H9 (cell line): ENCODE measurements at regions not wholly inside any gene's neighbourhood (a gene's known extent, or its start where the extent isn't known, plus 50 kb on each side); places are given as distances from the start of the nearest gene placed in this dataset.

ENCODE experiments used
- DNase-seq: peaks from one replicate; pipeline ENCODE4 v3.0.0-alpha.2; 2017
- H2AFZ ChIP-seq: one replicate; pipeline ENCODE4 v1.6.1; 2013; ENCODE audit warnings: mild to moderate bottlenecking, low read length, control low read depth, moderate library complexity
- H2AK5ac ChIP-seq: 2 replicates; pipeline ENCODE4 v1.6.1; 2013; ENCODE audit warnings: low read length, control low read depth, mixed read lengths; ENCODE audit not compliant: insufficient read length
- H2BK120ac ChIP-seq: one replicate; pipeline ENCODE4 v1.6.1; 2013; ENCODE audit warnings: low read depth, mild to moderate bottlenecking, low read length, control low read depth, inconsistent platforms; ENCODE audit not compliant: poor library complexity, severe bottlenecking
- H2BK12ac ChIP-seq: 2 replicates; pipeline ENCODE4 v1.6.1; 2013; ENCODE audit warnings: low read length, control low read depth, mixed read lengths, low read depth; ENCODE audit not compliant: insufficient read length
- H2BK15ac ChIP-seq: 2 replicates; pipeline ENCODE4 v1.6.1; 2013; ENCODE audit warnings: low read depth, low read length, control low read depth
- H2BK20ac ChIP-seq: one replicate; pipeline ENCODE4 v1.6.1; 2013; ENCODE audit warnings: low read depth, mild to moderate bottlenecking, low read length, control low read depth, inconsistent platforms; ENCODE audit not compliant: poor library complexity, severe bottlenecking
- H2BK5ac ChIP-seq: 2 replicates; pipeline ENCODE4 v1.6.1; 2013; ENCODE audit warnings: low read length, control low read depth, mixed read lengths; ENCODE audit not compliant: insufficient read length
- H3K14ac ChIP-seq: 2 replicates; pipeline ENCODE4 v1.6.1; 2013; ENCODE audit warnings: low read length, control low read depth; ENCODE audit not compliant: insufficient read depth
- H3K18ac ChIP-seq: 2 replicates; pipeline ENCODE4 v1.6.1; 2013; ENCODE audit warnings: low read depth, mild to moderate bottlenecking, mixed read lengths, low read length, control low read depth; ENCODE audit not compliant: insufficient read length
- H3K23ac ChIP-seq: 2 replicates; pipeline ENCODE4 v1.6.1; 2013; ENCODE audit warnings: low read length, control low read depth, mixed read lengths, low read depth; ENCODE audit not compliant: insufficient read length
- H3K23me2 ChIP-seq: 2 replicates; pipeline ENCODE4 v1.6.1; 2013; ENCODE audit warnings: low read depth, mild to moderate bottlenecking, mixed read lengths, low read length, control low read depth; ENCODE audit not compliant: insufficient read length, poor library complexity, severe bottlenecking
- H3K27ac ChIP-seq: 2 replicates; pipeline ENCODE4 v1.5.1; 2013; ENCODE audit warnings: low read length, control low read depth, mixed read lengths, low read depth; ENCODE audit not compliant: insufficient read length
- H3K27me3 ChIP-seq: 2 replicates; pipeline ENCODE4 v1.6.1; 2013; ENCODE audit warnings: low read length, control low read depth, inconsistent platforms; ENCODE audit not compliant: insufficient read depth
- H3K4ac ChIP-seq: 2 replicates; pipeline ENCODE4 v1.6.1; 2013; ENCODE audit warnings: low read depth, mild to moderate bottlenecking, control low read depth, inconsistent platforms, low read length, moderate library complexity
- H3K4me1 ChIP-seq: 2 replicates; pipeline ENCODE4 v1.6.1; 2013; ENCODE audit warnings: low read length, control low read depth, inconsistent platforms; ENCODE audit not compliant: insufficient read depth
- H3K4me2 ChIP-seq: 2 replicates; pipeline ENCODE4 v1.6.1; 2013; ENCODE audit warnings: low read length, control low read depth, mixed read lengths; ENCODE audit not compliant: insufficient read length, insufficient read depth
- H3K56ac ChIP-seq: 2 replicates; pipeline ENCODE4 v1.6.1; 2013; ENCODE audit warnings: low read depth, mild to moderate bottlenecking, mixed read lengths, low read length, control low read depth; ENCODE audit not compliant: insufficient read length
- H3K79me1 ChIP-seq: 2 replicates; pipeline ENCODE4 v1.6.1; 2013; ENCODE audit warnings: low read depth, mild to moderate bottlenecking, moderate library complexity, low read length, control low read depth, inconsistent platforms; ENCODE audit not compliant: insufficient read depth, poor library complexity, severe bottlenecking
- H3K79me2 ChIP-seq: 2 replicates; pipeline ENCODE4 v1.6.1; 2013; ENCODE audit warnings: low read length, control low read depth, inconsistent platforms; ENCODE audit not compliant: insufficient read depth
- H3K9ac ChIP-seq: 2 replicates; pipeline ENCODE4 v1.6.1; 2013; ENCODE audit warnings: low read length, control low read depth, mixed read lengths; ENCODE audit not compliant: insufficient read length; ENCODE audit errors: extremely low read depth
- H3K9me3 ChIP-seq: one replicate; pipeline ENCODE4 v1.6.1; 2013; ENCODE audit warnings: low read depth, low read length, inconsistent platforms; ENCODE audit not compliant: control insufficient read depth
- H3T11ph ChIP-seq: one replicate; pipeline ENCODE4 v1.6.1; 2013; ENCODE audit warnings: mild to moderate bottlenecking, low read length, control low read depth, inconsistent platforms
- H4K20me1 ChIP-seq: one replicate; pipeline ENCODE4 v1.6.1; 2013; ENCODE audit not compliant: control insufficient read depth, insufficient read length, insufficient read depth
- H4K5ac ChIP-seq: 2 replicates; pipeline ENCODE4 v1.6.1; 2013; ENCODE audit warnings: low read depth, mild to moderate bottlenecking, mixed read lengths, low read length, control low read depth; ENCODE audit not compliant: insufficient read length
- H4K8ac ChIP-seq: replicated peaks from 2 replicates; pipeline ENCODE4 v1.6.1; 2013; ENCODE audit warnings: low read length, control low read depth, mixed read lengths, low read depth; ENCODE audit not compliant: insufficient read length
- H4K91ac ChIP-seq: 2 replicates; pipeline ENCODE4 v1.6.1; 2013; ENCODE audit warnings: low read depth, mild to moderate bottlenecking, moderate library complexity, mixed read lengths, low read length, control low read depth; ENCODE audit not compliant: insufficient read length
- H3K27ac Mint-ChIP-seq, 3 experiments: 2 replicates in 2 of 3; 3 replicates in 1 of 3; pipeline ENCODE4 v1.8.0; 2020 to 2021; ENCODE audit warnings: mixed read lengths in 3 of 3, mild to moderate bottlenecking in 1 of 3, moderate library complexity in 1 of 3
- H3K27me3 Mint-ChIP-seq: 2 replicates; pipeline ENCODE4 v1.8.0; 2021; ENCODE audit warnings: low read depth, mild to moderate bottlenecking, moderate library complexity, mixed read lengths
- H3K36me3 Mint-ChIP-seq, 3 experiments: 2 replicates in 2 of 3; 3 replicates in 1 of 3; pipeline ENCODE4 v1.8.0; 2020 to 2021; ENCODE audit warnings: low read depth in 3 of 3, mixed read lengths in 3 of 3; ENCODE audit not compliant: insufficient read depth in 1 of 3
- H3K4me1 Mint-ChIP-seq, 2 experiments: 2 replicates each; pipeline ENCODE4 v1.8.0; 2020; ENCODE audit warnings: mixed read lengths in 2 of 2
- H3K4me3 Mint-ChIP-seq, 2 experiments: 2 replicates in 1 of 2; 3 replicates in 1 of 2; pipeline ENCODE4 v1.8.0; 2020 to 2021; ENCODE audit warnings: mild to moderate bottlenecking in 2 of 2, mixed read lengths in 2 of 2, moderate library complexity in 1 of 2
- H3K9me3 Mint-ChIP-seq, 2 experiments: 2 replicates in 1 of 2; 3 replicates in 1 of 2; pipeline ENCODE4 v1.8.0; 2020; ENCODE audit warnings: mild to moderate bottlenecking in 2 of 2, mixed read lengths in 2 of 2, moderate library complexity in 1 of 2
- CTCF ChIP-seq: fragments of 200-600 bp; sonication (generic); conservative IDR thresholded peaks from 3 replicates; pipeline ENCODE4 v1.8.0; 2021; ENCODE audit warnings: antibody characterized with exemption, mild to moderate bottlenecking

DNA sequence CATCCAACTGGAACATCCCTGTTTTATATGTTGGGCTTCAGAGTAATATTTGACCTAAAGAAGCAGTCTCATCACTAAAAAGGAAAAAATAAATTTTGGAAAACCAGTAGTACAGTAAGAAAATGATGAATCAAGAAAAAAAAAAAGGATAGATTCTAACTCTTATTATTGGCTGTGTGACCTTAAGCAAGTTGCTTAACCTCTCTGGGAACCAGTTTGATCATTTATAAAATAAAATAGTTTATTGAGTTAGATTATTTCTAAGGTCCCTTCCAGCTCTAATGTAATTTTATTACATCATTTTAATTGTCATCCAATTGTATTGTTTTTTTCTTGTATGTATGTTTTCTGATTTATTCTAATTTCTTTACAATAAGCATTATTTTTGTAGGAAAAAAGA lies 127.0 kb downstream of the PRELID2 start:
- Histone ChIP-seq H3K9ac (no peak overlapping the region), H2BK5ac (no peak overlapping the region), H3K9me3 (no peaks in the 10 kb centered on the region), H3K4ac (no peak overlapping the region), H4K91ac (no peak overlapping the region), H3K27me3 (no peaks in the 10 kb centered on the region), H3K23me2 (no peaks in the 10 kb centered on the region), H3K23ac (no peak overlapping the region), H2AFZ (no peak overlapping the region), H4K5ac (no peak overlapping the region), H3K79me1 (no peaks in the 10 kb centered on the region), H3K4me1 (no peaks in the 10 kb centered on the region), H4K8ac (no peak overlapping the region), H4K20me1 (no peaks in the 10 kb centered on the region), H3K14ac (no peak overlapping the region), H3K79me2 (no peaks in the 10 kb centered on the region), H2BK15ac (no peak overlapping the region), H2BK12ac (no peak overlapping the region), H3K27ac (no peak overlapping the region), H2AK5ac (no peak overlapping the region), H2BK20ac (no peak overlapping the region), H3K56ac (no peak overlapping the region), H3T11ph (no peak overlapping the region), H3K18ac (no peak overlapping the region), H3K4me2 (no peak overlapping the region), H2BK120ac (no peak overlapping the region)
- Mint-ChIP-seq H3K9me3 (no peaks in the 10 kb centered on the region), H3K36me3 (no peaks in the 10 kb centered on the region), H3K4me1 (no peaks in the 10 kb centered on the region), H3K27me3 (no peaks in the 10 kb centered on the region), H3K27ac (no peak overlapping the region), H3K4me3 (no peak overlapping the region)
- TF ChIP-seq CTCF = no peak
- no peak for DNase-seq
